Hematopoietic multipotent progenitor cell treated with erythropoietin and hydrocortisone succinate and interleukin-3 and kit ligand, for 15 days (in vitro differentiated cells): ENCODE measurements at regions not wholly inside any gene's neighbourhood (a gene's known extent, or its start where the extent isn't known, plus 50 kb on each side); places are given as distances from the start of the nearest gene placed in this dataset.
"Not testable (repeated sequence)": the region's sequence is repeated elsewhere in the genome, so short reads cannot be mapped to it uniquely, and the experiment has no call there.

Experiments used
- DNase-seq: peaks from one replicate; pipeline ENCODE4 v3.0.0-alpha.2; 2015; ENCODE audit warnings: low spot score

DNA sequence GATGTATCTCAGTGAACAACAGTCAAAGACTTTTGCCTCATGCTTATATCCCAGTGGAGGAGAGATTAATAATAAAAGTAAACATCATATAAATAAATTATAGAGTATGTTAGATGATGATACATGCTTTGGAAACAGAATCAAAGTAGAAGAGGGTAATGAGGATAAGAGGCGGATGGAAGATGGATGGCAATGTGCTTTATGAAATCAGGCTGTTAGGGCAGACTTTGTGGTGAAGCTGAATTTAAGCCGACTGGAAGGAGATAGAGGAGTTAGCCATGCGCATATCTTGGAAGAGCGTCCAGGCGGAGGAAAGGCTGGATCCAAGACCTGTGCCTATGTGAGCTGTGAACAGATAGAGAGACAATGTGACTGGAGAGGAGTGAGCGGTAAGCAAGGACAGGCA, 74.9 kb upstream of the GUCY1A1 start:
- no peak for DNase-seq

DNA sequence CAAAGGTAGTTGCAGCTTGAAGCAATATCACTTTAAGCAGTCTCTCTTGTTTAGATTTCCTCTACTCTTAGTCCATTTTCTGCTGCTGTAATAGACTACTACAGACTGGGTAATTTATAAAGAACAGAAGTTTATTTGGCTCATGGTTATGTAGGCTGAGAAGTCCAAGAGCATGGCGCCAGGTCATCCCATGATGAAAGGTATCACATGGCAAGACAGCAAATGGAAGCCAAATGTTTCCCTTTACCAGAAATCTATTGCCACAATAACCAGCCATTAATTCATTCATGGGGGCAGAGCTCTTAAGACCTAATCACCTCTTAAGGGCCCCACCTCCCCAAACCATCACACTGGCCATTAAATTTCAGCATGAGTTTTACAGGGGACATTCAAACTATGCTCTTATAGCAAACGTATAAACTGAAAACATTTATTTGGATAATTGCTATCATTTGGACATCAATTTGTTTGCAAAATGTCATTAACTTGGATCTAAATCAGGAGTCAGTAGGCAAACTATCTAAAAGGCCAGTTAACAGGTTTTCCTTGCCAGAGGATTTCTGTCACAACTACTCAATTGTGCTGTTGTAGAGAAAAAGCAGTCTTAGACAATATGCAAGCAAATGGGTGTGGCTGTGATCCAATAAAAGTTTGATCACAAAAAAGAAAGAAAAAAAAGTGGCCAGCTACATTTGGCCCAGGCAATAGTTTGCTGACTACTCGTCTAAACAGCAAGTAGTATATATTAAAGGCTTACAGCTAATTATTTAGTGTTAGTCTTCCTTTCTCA, 75.7 kb upstream of the GUCY1A1 start:
- DNase-seq: no peak

DNA sequence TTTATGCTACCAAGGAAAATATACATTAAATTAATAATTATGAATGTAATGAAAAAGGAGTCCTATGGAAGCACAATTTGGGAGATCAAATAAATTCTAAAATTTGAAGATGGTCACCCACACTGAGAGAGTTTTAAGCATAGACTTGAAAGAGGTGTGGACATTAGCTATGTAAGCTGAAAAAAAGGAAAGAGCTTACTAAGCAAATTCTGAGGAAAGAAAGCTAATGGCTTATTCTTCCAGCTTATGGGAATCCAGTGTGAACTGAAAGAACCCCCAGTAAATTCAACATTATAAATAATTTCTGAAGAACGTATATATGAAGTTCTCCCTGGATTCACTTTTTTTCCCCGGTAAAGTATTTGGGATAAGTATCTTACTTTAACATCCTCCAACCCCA, 78.2 kb upstream of the GUCY1A1 start:
- DNase-seq: no peak

DNA sequence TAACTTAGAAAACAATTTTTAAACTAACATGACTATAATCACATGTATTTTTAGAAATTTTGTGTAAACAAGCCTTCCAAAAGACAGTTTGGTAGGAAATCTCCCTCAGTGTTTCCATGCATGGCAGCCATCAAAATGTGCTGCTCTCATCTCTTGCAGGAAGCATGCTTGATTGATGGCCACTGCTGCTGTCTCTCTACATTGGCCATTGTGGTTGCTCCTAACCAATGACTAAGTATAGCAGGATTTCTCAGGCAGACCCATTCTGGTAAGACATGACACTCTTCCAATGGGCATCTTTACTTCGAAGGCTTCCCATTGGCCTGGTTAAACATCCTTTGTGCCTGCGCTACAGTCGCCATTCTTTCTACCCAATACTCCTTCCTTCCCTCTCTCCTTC, 78.9 kb upstream of the GUCY1A1 start:
- DNase-seq: no peak

DNA sequence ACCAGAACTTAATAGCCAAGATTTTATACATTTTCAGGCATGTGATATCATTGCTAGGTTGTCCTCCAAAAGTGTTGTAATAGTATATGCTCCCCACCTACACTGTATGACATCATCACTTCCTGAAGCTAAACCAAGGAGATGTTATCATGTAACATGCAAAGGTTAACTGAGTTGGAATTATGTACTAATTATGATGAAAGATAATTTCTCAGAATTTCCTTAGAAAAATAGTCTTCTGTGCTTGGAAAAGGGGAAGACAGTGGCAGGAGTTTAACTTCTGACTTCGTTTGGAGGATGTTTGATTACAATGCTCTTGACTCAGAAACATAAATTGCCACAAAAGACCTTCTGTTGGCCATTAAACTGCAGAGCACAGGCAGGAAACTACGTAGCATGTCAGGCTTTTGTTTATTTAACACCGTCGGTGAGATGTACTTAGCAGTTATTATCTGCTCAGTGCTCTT, 83.6 kb upstream of the GUCY1A1 start:
- DNase-seq: no peak

GRCh38 chr4:155582041-155582440, 84.6 kb upstream of the GUCY1A1 start:
- no peak for DNase-seq

DNA sequence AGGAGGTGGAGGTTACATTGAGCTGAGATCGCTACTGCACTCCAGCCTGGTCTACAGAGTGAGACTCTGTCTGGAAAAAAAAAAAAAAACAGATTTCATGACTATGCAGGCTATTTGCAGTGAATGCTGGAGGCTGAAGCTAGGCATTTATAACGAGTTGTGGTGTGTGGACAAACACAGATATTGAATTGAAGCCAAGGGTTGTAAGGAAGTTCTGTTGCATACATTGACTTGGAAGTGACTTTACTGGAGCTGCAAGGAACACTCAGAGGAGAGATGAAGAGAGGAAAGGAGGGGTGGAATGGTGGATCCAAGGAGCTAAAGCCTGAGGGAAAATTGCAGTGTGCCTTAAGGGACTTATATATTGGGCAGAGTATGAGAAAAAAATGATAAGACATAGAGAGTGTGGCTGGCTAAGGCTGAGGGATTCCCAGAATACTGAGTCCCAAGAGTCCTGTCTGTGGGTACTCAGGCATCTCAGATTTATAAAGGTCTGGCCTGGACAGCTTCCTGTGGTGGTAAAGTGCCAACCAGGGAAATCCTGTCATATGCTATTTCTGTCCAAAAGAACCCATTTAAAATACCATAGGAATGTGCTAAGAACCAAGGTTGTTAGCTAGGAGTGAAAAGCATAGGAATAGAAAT, 87.8 kb upstream of the GUCY1A1 start:
- DNase-seq: no peak

GRCh38 chr4:155578219-155578618, 88.4 kb upstream of the GUCY1A1 start:
- no peak for DNase-seq

DNA sequence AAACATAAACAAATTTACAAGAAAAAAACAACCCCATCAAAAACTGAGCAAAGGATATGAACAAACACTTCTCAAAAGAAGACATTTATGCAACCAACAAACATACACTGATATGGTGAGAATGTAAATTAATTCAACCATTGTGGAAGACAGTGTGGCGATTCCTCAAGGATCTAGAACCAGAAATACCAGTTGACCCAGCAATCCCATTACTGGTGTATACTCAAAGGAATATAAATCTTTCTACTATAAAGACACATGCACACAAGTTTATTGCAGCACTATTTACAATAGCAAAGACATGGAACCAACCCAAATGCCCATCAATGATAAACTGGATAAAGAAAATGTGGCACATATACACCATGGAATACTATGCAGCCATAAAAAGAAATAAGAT, 92.3 kb upstream of the GUCY1A1 start:
- DNase-seq: not testable (repeated sequence)

DNA sequence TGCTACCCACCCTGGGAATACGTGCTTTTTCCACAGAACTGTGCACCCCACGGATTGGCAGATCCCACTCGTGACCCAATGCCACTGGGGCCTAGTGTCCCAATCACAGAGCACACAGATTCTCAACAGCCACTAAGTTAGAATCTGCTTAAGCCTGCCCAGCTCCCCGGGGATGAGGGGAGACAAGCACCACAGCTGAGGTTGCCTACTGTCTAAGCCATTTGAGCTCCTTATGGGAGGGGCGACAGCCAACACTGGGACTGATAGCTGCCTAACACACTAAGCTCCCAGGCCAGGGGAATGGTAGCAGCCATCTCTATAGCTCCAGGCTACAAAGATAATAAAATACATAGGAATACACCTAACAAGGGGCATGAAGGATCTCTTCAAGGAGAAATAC, 93.5 kb upstream of the GUCY1A1 start:
- no peak for DNase-seq

DNA sequence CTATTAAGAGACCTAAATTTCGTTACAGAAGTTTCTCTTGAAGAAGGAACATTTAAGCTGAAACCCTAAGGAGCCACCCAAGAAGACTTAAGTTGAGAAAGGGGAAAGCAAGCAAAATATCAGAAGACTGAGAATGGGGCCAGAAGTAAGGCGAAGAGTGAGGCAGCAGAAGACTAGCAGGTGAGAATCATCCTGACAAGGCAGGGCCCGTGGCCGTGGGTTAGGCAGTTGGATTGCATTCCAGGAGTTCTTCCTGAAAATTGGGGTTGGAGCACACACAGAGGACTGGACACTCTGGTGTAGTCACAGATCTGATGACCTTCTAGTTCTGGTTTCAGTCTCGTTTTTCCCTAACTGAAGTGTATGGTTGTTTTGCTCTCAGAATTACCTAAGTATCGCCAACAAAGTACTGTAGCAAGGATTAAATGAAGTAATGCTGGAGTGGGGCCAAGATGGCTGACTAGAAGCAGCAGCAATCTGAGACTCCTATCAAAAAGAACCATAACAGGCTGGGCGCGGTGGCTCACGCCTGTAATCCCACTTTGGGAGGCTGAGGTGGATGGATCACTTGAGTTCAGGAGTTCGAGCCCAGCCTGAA, 94.4 kb upstream of the GUCY1A1 start:
- DNase-seq: no peak

DNA sequence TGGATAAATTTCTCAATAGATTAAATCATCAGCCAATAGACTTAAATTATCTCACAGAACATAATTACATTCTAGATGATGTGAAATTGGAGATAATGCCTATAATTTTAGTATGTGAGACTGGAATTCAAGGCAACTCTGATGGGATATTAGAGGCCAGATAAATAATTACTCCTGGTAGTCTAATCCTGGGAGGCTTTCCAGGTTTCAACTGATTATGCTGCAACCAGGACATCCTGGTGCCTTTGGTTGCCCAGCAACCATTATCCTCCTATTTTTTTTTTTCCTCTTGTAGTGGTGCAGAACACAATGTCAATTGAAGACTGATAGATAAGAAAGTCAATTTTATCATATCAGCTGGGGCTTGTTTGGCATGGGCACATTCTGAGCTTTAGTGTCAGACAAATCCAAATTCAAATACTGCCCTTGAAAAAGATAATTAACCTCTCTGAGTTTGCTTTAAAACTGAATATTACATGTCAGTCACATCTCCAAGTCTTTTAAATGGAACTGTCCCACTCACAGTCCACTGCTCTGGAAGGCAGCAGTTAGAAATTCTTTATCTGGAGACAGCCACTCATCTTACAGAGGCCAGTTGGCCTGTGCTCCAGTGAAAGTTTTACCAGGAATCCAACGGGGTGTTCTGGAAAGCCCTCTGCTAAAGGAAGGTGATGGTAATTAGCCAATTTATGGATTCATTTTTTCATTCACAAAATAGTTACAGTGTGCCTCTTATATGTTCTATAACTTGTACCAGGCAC, 95.3 kb upstream of the GUCY1A1 start:
- no peak for DNase-seq

- DNase-seq: no peak
Observed at GRCh38 chr4:155570661-155571060, 96.0 kb upstream of the GUCY1A1 start.

DNA sequence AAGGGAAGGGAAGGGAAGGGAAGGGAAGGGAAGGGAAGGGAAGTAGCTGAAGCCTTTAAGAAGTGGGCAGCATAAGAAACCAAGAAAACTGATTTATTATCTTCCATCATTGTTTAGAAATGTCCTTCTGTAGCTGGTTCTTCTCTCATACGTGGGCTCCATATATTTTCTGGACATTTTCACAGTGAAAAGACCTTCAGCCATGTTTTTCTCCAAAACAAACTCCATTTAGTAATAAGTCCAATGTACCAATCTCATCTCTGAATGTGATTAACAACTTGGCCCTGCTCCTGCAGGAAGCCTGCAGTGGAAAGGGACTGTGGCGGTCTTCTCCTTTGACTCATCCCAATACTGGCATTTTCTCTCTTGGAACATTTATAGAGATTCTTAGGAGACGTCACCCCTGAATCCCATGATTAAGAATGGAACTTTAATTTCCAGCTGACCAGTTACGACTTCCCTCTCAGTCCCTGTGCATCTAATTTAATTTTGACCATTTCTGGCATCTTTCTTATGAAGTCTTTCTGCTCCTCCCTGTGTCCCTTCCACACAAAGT, 96.6 kb upstream of the GUCY1A1 start:
- DNase-seq: no peak

DNA sequence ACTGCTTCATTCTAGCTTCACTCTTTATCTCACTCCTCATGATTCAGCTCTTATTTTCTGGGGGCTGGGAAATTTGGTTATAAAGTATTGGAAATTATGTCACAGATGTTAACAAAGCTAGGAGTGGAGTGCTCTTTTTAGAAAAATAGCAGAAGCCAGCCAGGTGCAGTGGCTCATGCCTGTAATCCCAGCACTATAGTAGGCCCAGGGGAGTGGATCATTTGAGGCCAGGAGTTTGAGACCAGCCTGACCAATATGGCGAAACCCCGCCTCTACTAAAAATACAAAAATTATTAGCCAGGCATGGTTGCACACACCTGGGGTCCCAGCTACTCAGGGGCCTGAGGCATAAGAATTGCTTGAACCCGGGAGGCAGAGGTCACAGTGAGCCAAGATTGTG, 97.2 kb upstream of the GUCY1A1 start:
- no peak for DNase-seq

DNA sequence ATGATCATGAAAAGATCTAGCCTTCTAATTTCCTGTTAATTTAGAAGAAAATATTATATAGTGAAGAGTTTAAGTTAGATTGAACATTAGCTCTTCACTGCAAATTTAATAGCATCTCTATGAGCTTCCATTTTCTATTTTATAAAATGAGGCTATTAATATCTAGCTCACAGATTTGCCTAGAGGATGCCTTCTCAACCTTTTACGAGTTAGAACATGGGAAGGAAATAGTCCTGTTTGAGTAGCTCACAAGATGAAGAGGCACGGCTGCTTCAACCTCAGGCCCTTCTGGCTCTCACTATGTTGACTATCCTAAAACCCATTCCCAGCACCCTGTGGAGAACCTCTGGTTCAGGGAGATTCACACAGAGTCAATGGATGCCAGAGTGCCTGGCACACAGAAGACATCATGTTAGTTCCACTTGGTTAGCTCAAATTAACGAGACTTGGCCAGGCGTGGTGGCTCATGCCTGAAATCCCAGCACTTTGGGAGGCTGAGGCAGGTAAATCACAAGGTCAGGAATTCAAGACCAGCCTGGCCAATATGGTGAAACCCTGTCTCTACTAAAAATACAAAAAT, 97.9 kb upstream of the GUCY1A1 start:
- DNase-seq: no peak

GRCh38 chr4:155566354-155566753, 100.3 kb upstream of the GUCY1A1 start:
- no peak for DNase-seq

- DNase-seq: no peak
Observed at GRCh38 chr4:155565776-155566175, 100.9 kb upstream of the GUCY1A1 start.

- DNase-seq: no peak
Observed at GRCh38 chr4:155565330-155565729, 101.3 kb upstream of the GUCY1A1 start.

DNA sequence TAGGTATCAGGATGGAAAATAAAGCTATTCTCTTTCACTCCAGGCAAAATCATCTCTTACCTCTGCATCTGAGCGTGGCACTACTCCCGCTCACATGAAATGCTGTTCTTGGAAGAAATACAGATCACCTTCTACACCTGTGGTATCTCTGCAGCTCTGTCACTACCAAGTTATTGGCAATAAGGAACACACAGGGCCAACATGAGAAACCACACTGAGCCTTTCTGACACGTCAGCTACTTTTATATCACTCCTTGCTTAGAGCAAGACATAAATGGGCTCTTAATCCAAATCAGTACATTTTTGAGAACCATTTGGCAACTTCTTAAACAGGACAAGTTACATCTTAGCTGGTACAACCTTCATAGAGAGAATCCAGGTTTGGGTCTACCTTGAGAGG, 101.8 kb upstream of the GUCY1A1 start:
- DNase-seq: no peak

DNA sequence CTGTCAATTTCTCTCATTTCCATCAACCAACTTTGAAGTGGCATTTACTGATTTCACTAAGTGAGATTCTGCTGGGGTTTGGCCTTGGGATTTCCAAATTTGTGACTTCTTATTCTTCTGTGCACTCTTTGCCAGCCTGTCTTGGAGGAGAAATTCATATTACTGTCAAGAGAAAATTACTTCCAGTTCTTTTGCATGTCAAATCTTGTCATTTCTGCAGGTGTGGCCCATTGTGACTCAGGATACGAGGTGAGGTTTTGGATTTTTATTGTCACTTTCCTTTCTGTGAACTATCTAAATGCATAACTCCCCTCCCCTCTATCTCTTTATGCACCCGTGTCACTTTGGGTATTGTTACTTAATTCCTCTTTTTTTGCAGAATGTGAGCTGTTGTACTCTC, 102.6 kb upstream of the GUCY1A1 start:
- DNase-seq: no peak

GRCh38 chr4:155559915-155560314, 106.7 kb upstream of the GUCY1A1 start:
- DNase-seq: no peak
